ENCODE measurements at regions not wholly inside any gene's neighbourhood (a gene's known extent, or its start where the extent isn't known, plus 50 kb on each side); places are given as distances from the start of the nearest gene placed in this dataset.
A peak's percentile ranks its signal among the peaks of the same experiment; 100 is the strongest.

DNA sequence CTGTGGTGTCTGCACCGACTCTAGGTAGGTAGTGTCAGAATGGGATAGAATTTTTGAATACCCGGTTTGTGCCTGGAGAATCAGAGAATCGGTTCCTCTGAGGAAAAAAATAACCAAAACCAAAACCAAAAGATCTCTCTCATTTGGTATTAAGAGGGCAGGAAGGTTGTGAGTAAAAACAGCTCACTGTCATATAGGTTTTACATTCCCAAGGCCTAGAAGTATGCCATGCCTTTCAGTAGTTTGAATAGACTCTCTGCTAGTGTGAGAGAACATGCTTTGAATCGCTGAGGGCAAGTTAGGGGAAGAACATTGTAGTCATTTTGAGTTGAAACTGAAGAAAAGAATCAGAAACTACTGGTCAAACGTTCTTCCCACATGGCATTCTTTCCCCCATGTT, 411.4 kb upstream of the CD180 start:
- no peak overlapping the region for H3K4me3 ChIP-seq
- H3K36me3 ChIP-seq (replicated peaks; ENCODE audit: insufficient read depth, low read depth): no peaks in the 10 kb centered on the region
- H3K79me2 ChIP-seq: no peaks in the 10 kb centered on the region
- no peaks in the 10 kb centered on the region for H3K27me3 ChIP-seq
- H3K9me3 ChIP-seq (ENCODE audit: low read depth): no peaks in the 10 kb centered on the region
- H3K4me1 ChIP-seq (ENCODE audit: insufficient read depth): peaks cover 7% of the 10 kb centered on the region
- no peak overlapping the region for H2AFZ ChIP-seq
- TF ChIP-seq, protein P1, sequence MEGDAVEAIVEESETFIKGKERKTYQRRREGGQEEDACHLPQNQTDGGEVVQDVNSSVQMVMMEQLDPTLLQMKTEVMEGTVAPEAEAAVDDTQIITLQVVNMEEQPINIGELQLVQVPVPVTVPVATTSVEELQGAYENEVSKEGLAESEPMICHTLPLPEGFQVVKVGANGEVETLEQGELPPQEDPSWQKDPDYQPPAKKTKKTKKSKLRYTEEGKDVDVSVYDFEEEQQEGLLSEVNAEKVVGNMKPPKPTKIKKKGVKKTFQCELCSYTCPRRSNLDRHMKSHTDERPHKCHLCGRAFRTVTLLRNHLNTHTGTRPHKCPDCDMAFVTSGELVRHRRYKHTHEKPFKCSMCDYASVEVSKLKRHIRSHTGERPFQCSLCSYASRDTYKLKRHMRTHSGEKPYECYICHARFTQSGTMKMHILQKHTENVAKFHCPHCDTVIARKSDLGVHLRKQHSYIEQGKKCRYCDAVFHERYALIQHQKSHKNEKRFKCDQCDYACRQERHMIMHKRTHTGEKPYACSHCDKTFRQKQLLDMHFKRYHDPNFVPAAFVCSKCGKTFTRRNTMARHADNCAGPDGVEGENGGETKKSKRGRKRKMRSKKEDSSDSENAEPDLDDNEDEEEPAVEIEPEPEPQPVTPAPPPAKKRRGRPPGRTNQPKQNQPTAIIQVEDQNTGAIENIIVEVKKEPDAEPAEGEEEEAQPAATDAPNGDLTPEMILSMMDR (IDR thresholded peaks at IDR 0.05; ENCODE audit: poor library complexity): no peak
- TF ChIP-seq EZH2phosphoT487 (IDR thresholded peaks at IDR 0.05; ENCODE audit: low read depth, severe bottlenecking, unreplicated experiment) (no peak), EZH2 (IDR thresholded peaks at IDR 0.05; ENCODE audit: borderline replicate concordance) (no peak)
- no peak for DNase-seq (ENCODE audit: low spot score)
- H4K20me1 ChIP-seq (ENCODE audit: insufficient read depth, poor library complexity, severe bottlenecking): no peaks in the 10 kb centered on the region
- no peak overlapping the region for H3K27ac ChIP-seq
- H3K9me2 ChIP-seq (replicated peaks; ENCODE audit: insufficient read depth): no peaks in the 10 kb centered on the region
- H3K4me2 ChIP-seq: no peak overlapping the region
- WGBS (ENCODE audit: low lambda C conversion rate, missing lambda C conversion rate): 96% methylated on average over 5 of the region's 5 CpGs

DNA sequence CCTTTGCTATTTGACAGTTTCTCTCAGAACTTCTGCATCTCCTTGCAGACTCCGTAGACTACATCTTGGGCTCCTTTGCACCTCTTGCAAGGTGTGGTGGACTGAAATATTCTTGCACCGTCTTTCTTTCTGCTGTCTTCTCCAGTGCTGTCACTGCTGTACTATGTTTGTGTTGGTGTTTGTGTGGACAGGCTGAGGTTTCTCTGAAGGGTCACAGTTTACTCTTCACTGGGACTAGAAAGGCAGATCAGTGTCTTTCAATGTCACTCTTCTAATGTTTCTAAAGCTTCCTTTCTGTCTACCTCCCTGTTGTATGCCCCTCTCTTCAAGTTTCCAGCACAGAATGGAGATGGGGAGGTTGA, 410.0 kb upstream of the CD180 start:
- Histone ChIP-seq H3K9me2 (replicated peaks; ENCODE audit: insufficient read depth) (no peaks in the 10 kb centered on the region), H3K4me3 (no peak overlapping the region), H3K79me2 (no peaks in the 10 kb centered on the region), H3K27ac (no peak overlapping the region), H2AFZ (no peak overlapping the region), H3K4me2 (peak overlapping the region; percentile 51), H3K4me1 (ENCODE audit: insufficient read depth) (peaks cover 7% of the 10 kb centered on the region), H3K36me3 (replicated peaks; ENCODE audit: insufficient read depth, low read depth) (no peaks in the 10 kb centered on the region), H3K9me3 (ENCODE audit: low read depth) (no peaks in the 10 kb centered on the region), H3K27me3 (no peaks in the 10 kb centered on the region), H4K20me1 (ENCODE audit: insufficient read depth, poor library complexity, severe bottlenecking) (no peaks in the 10 kb centered on the region)
- 91% methylated on average over 2 of the region's 2 CpGs for WGBS (ENCODE audit: low lambda C conversion rate, missing lambda C conversion rate)
- no peak for DNase-seq (ENCODE audit: low spot score)
- TF ChIP-seq EZH2phosphoT487 (IDR thresholded peaks at IDR 0.05; ENCODE audit: low read depth, severe bottlenecking, unreplicated experiment) (no peak), EZH2 (IDR thresholded peaks at IDR 0.05; ENCODE audit: borderline replicate concordance) (no peak)
- TF ChIP-seq, protein P1 (IDR thresholded peaks at IDR 0.05; ENCODE audit: poor library complexity): no peak

DNA sequence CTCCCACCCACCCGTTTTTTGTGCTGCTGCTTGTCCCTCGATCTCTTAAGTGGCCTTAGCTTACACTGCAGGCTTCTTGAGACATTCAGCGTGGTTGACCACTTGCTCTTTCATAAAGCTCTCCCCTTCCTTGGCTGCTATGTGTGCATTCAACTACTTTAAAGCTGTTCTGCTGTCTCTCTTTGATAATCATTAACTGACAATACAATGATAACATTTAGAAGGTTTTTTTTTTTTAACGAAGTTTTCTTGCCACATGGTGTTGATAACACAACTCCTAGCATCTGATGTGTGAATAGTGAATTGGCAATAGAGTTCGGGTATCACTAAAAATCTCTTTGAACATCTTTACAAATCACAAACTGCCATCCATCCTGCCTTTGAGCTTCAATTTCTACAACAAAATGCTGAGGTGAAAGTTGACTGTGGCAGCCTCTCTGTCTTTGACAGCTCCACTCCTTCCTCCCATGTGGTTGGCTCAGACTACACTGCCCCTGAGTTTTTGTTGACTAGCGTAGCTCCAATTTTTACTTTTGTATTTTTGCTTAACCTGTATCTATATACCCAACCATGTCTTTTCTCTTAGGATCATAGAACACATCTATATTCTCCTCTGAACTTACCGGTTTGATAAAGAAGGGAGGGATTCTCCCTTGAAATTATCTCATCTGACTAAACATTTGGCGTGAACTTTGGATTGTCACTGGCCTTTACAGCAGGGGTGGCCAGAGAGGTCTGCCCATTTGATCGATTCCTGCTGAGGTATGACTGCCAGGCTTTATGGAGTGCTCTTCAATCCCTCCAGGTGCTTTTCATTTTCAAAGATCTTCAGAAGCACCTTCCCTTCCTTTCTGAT, 409.4 kb upstream of the CD180 start:
- Histone ChIP-seq H3K27me3 (no peaks in the 10 kb centered on the region), H2AFZ (no peak overlapping the region)

DNA sequence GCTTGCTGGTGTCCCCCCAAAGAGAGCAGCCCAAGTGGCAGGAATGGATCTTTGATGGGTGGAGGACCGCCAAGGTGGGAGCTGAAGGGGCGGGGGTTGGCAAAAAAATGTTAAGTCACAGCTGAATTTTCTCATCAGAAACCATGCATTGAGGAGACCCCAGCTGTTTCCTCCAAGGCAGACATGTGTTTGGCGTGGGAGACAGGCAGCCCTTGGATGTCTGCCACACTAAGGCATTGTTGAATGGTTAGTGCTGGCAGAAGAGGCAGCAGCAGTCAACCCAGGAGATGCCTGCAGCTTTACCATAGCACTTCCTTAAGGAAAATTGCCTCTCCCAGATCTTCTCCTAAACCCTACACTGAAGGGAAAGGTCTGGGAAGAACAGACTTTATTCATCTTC, 394.9 kb upstream of the CD180 start:
- no peaks in the 10 kb centered on the region for H3K9me3 ChIP-seq (ENCODE audit: low read depth)
- WGBS (ENCODE audit: low lambda C conversion rate, missing lambda C conversion rate): 97% methylated on average over 3 of the region's 3 CpGs
- H4K20me1 ChIP-seq (ENCODE audit: insufficient read depth, poor library complexity, severe bottlenecking): no peaks in the 10 kb centered on the region
- no peak overlapping the region for H3K27ac ChIP-seq
- no peak overlapping the region for H3K4me2 ChIP-seq
- TF ChIP-seq EZH2phosphoT487 (IDR thresholded peaks at IDR 0.05; ENCODE audit: low read depth, severe bottlenecking, unreplicated experiment): no peak
- H2AFZ ChIP-seq: no peak overlapping the region
- H3K4me3 ChIP-seq: no peak overlapping the region
- DNase-seq (ENCODE audit: low spot score): no peak
- H3K79me2 ChIP-seq: no peaks in the 10 kb centered on the region
- no peaks in the 10 kb centered on the region for H3K4me1 ChIP-seq (ENCODE audit: insufficient read depth)
- H3K36me3 ChIP-seq (replicated peaks; ENCODE audit: insufficient read depth, low read depth): no peaks in the 10 kb centered on the region
- no peaks in the 10 kb centered on the region for H3K9me2 ChIP-seq (replicated peaks; ENCODE audit: insufficient read depth)
- no peaks in the 10 kb centered on the region for H3K27me3 ChIP-seq

More for the DNA sequence above, 409.4 kb upstream of the CD180 start:
- WGBS (ENCODE audit: low lambda C conversion rate, missing lambda C conversion rate): 60% methylated on average over 9 of the region's 9 CpGs
- Histone ChIP-seq H3K36me3 (replicated peaks; ENCODE audit: insufficient read depth, low read depth) (no peaks in the 10 kb centered on the region), H3K9me3 (ENCODE audit: low read depth) (no peaks in the 10 kb centered on the region), H4K20me1 (ENCODE audit: insufficient read depth, poor library complexity, severe bottlenecking) (no peaks in the 10 kb centered on the region), H3K9me2 (replicated peaks; ENCODE audit: insufficient read depth) (no peaks in the 10 kb centered on the region), H3K79me2 (no peaks in the 10 kb centered on the region), H3K4me1 (ENCODE audit: insufficient read depth) (peaks cover 7% of the 10 kb centered on the region), H3K27ac (no peak overlapping the region), H3K4me2 (peak overlapping the region; percentile 51), H3K4me3 (no peak overlapping the region)
- TF ChIP-seq EZH2phosphoT487 (IDR thresholded peaks at IDR 0.05; ENCODE audit: low read depth, severe bottlenecking, unreplicated experiment): no peak
- TF ChIP-seq EZH2 (IDR thresholded peaks at IDR 0.05; ENCODE audit: borderline replicate concordance): no peak
- DNase-seq (ENCODE audit: low spot score): no peak

Measured in hepatocyte (in vitro differentiated cells).